ENCODE measurements at regions not wholly inside any gene's neighbourhood (a gene's known extent, or its start where the extent isn't known, plus 50 kb on each side); places are given as distances from the start of the nearest gene placed in this dataset.

GRCh38 chr12:107857191-107857590 lies 82.7 kb downstream of the ASCL4 start:
- TF ChIP-seq MXI1 (IDR thresholded peaks at IDR 0.05; ENCODE audit: low read depth, low read length) (no peak), CTCF (IDR thresholded peaks at IDR 0.05) (no peak), FOXJ3 (CRISPR knock-in tag; IDR thresholded peaks at IDR 0.05) (no peak), EP300 (IDR thresholded peaks at IDR 0.05; ENCODE audit: borderline replicate concordance in 1 of 2, low read depth in 1 of 2, low read length in 1 of 2) (no peak), NRF1 (IDR thresholded peaks at IDR 0.05; ENCODE audit: low read depth, low read length) (no peak), FOXM1 (IDR thresholded peaks at IDR 0.05; ENCODE audit: low read depth) (no peak), CHD2 (IDR thresholded peaks at IDR 0.05; ENCODE audit: low read length, partially characterized antibody) (no peak), GATA2 (CRISPR knock-in tag; IDR thresholded peaks at IDR 0.05) (no peak), GABPA (IDR thresholded peaks at IDR 0.05; ENCODE audit: low read depth) (no peak)
- TF ChIP-seq, protein P1, sequence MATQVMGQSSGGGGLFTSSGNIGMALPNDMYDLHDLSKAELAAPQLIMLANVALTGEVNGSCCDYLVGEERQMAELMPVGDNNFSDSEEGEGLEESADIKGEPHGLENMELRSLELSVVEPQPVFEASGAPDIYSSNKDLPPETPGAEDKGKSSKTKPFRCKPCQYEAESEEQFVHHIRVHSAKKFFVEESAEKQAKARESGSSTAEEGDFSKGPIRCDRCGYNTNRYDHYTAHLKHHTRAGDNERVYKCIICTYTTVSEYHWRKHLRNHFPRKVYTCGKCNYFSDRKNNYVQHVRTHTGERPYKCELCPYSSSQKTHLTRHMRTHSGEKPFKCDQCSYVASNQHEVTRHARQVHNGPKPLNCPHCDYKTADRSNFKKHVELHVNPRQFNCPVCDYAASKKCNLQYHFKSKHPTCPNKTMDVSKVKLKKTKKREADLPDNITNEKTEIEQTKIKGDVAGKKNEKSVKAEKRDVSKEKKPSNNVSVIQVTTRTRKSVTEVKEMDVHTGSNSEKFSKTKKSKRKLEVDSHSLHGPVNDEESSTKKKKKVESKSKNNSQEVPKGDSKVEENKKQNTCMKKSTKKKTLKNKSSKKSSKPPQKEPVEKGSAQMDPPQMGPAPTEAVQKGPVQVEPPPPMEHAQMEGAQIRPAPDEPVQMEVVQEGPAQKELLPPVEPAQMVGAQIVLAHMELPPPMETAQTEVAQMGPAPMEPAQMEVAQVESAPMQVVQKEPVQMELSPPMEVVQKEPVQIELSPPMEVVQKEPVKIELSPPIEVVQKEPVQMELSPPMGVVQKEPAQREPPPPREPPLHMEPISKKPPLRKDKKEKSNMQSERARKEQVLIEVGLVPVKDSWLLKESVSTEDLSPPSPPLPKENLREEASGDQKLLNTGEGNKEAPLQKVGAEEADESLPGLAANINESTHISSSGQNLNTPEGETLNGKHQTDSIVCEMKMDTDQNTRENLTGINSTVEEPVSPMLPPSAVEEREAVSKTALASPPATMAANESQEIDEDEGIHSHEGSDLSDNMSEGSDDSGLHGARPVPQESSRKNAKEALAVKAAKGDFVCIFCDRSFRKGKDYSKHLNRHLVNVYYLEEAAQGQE (IDR thresholded peaks at IDR 0.05; ENCODE audit: low read depth, low read length): no peak
- no peaks in the 10 kb centered on the region for H3K36me3 ChIP-seq (replicated peaks in 1 of 2; ENCODE audit: control insufficient read depth in 1 of 2, insufficient read depth in 2 of 2, low read length in 1 of 2)
- H3K9me2 ChIP-seq: no peaks in the 10 kb centered on the region
- H3F3A ChIP-seq (replicated peaks; ENCODE audit: insufficient read depth): no peaks in the 10 kb centered on the region
- ChIA-PET CTCF (interaction anchor here (0.6 to 1.7 kb wide), 2 partner anchors 28 to 753 kb away, joined by 3 to 4 read pairs; no protein-coding TSS in a partner anchor), POLR2A (no interaction called here)
- no peaks in the 10 kb centered on the region for H4K20me1 ChIP-seq (ENCODE audit: insufficient read depth)
- 50% methylated on average over 4 of the region's 4 CpGs for WGBS (ENCODE audit: low lambda C conversion rate)
- no peak for DNase-seq
- H2AFZ ChIP-seq (ENCODE audit: low read depth): no peak overlapping the region
- no peak overlapping the region for H3K9ac ChIP-seq
- H3K79me2 ChIP-seq (ENCODE audit: insufficient read depth): no peaks in the 10 kb centered on the region
- no peaks in the 10 kb centered on the region for H3K4me1 ChIP-seq (ENCODE audit: control insufficient read depth in 1 of 2, insufficient read depth in 2 of 2, low read depth in 1 of 2, low read length in 1 of 2)
- no peak overlapping the region for H3K4me2 ChIP-seq
- no peaks in the 10 kb centered on the region for H3K27me3 ChIP-seq (ENCODE audit: insufficient read depth)
- no peaks in the 10 kb centered on the region for H3K9me3 ChIP-seq
- H3K4me3 ChIP-seq (ENCODE audit: low read depth in 2 of 2, low read length in 1 of 2): no peak overlapping the region
- no peak overlapping the region for H3K27ac ChIP-seq (ENCODE audit: low read depth in 2 of 2, low read length in 1 of 2)

- Histone ChIP-seq H3K27me3 (ENCODE audit: insufficient read depth) (peaks cover 5% of the 10 kb centered on the region; the same call in 1 of the 2 replicates), H3K9me3 (no peaks in the 10 kb centered on the region), H4K20me1 (ENCODE audit: insufficient read depth) (no peaks in the 10 kb centered on the region), H3K9ac (no peak overlapping the region), H2AFZ (ENCODE audit: low read depth) (no peak overlapping the region), H3K4me2 (no peak overlapping the region), H3K27ac (ENCODE audit: low read depth in 2 of 2, low read length in 1 of 2) (no peak overlapping the region), H3K9me2 (no peaks in the 10 kb centered on the region), H3K4me1 (ENCODE audit: control insufficient read depth in 1 of 2, insufficient read depth in 2 of 2, low read depth in 1 of 2, low read length in 1 of 2) (peaks cover 0 to under 1% of the 10 kb centered on the region in 2 experiments; a peak in 1 of 4 replicates), H3F3A (replicated peaks; ENCODE audit: insufficient read depth) (no peaks in the 10 kb centered on the region), H3K79me2 (ENCODE audit: insufficient read depth) (no peaks in the 10 kb centered on the region), H3K4me3 (ENCODE audit: low read depth in 2 of 2, low read length in 1 of 2) (no peak overlapping the region), H3K36me3 (replicated peaks in 1 of 2; ENCODE audit: control insufficient read depth in 1 of 2, insufficient read depth in 2 of 2, low read length in 1 of 2) (no peaks in the 10 kb centered on the region)
- WGBS (ENCODE audit: low lambda C conversion rate): 9% methylated on average over 2 of the region's 2 CpGs
- ChIA-PET POLR2A (no interaction called here), CTCF (interaction anchor here (1.1 kb wide), 1 partner anchor 26 kb away, joined by 3 read pairs; no protein-coding TSS in a partner anchor)
- TF ChIP-seq CTCF (IDR thresholded peaks at IDR 0.05) (no peak), EZH2phosphoT487 (IDR thresholded peaks at IDR 0.05; ENCODE audit: borderline replicate concordance, low read depth) (no peak), MEF2A (IDR thresholded peaks at IDR 0.05; ENCODE audit: borderline replicate concordance, low read depth) (no peak), SMC3 (IDR thresholded peaks at IDR 0.05; ENCODE audit: low read depth, low read length) (no peak), POLR2AphosphoS5 (IDR thresholded peaks at IDR 0.05; ENCODE audit: low read depth, low read length) (no peak), RCOR1 (IDR thresholded peaks at IDR 0.05; ENCODE audit: low read length) (no peak)
- DNase-seq: no peak
Observed at GRCh38 chr12:107859367-107859766, 84.9 kb downstream of the ASCL4 start.

Measured in SK-N-SH (cell line).